ENCODE measurements at regions not wholly inside any gene's neighbourhood (a gene's known extent, or its start where the extent isn't known, plus 50 kb on each side); places are given as distances from the start of the nearest gene placed in this dataset.

GRCh38 chr14:23793532-23793931 lies 157.4 kb downstream of the DHRS2 start:
- no peaks in the 10 kb centered on the region for H3K27me3 ChIP-seq
- TF ChIP-seq POLR2AphosphoS5 (IDR thresholded peaks at IDR 0.05) (no peak), CTCF (IDR thresholded peaks at IDR 0.05) (no peak), POLR2A (IDR thresholded peaks at IDR 0.05) (no peak)
- intact Hi-C loops (cut with DNase I; ENCODE audit: low total_unique reads), result no loop called here
- no peaks in the 10 kb centered on the region for H3K9me3 ChIP-seq
- H3K36me3 ChIP-seq, result no peaks in the 10 kb centered on the region
- DNase-seq (ENCODE audit: low spot score in 2 of 2), result no peak
- no peaks in the 10 kb centered on the region for H3K4me1 ChIP-seq
- H3K4me3 ChIP-seq, result no peak overlapping the region
- no peak overlapping the region for H3K27ac ChIP-seq

GRCh38 chr14:23800811-23801210 lies 152.8 kb upstream of the DHRS4 start:
- H3K4me3 ChIP-seq, result no peak overlapping the region
- no peak overlapping the region for H3K27ac ChIP-seq
- no peak for DNase-seq (ENCODE audit: low spot score in 2 of 2)
- no peaks in the 10 kb centered on the region for H3K27me3 ChIP-seq
- no peaks in the 10 kb centered on the region for H3K36me3 ChIP-seq
- intact Hi-C loops (cut with DNase I; ENCODE audit: low total_unique reads), result no loop called here
- TF ChIP-seq CTCF (IDR thresholded peaks at IDR 0.05), result no peak
- no peak for TF ChIP-seq POLR2A (IDR thresholded peaks at IDR 0.05)
- TF ChIP-seq POLR2AphosphoS5 (IDR thresholded peaks at IDR 0.05), result no peak
- H3K4me1 ChIP-seq, result no peaks in the 10 kb centered on the region
- peaks cover 0 to 12% of the 10 kb centered on the region in 2 donors for H3K9me3 ChIP-seq

- no peak overlapping the region for H3K27ac ChIP-seq
- intact Hi-C loops (cut with DNase I; ENCODE audit: low total_unique reads), result no loop called here
- peaks cover 0 to 19% of the 10 kb centered on the region in 2 donors for H3K9me3 ChIP-seq
- H3K27me3 ChIP-seq, result no peaks in the 10 kb centered on the region
- no peaks in the 10 kb centered on the region for H3K36me3 ChIP-seq
- no peak overlapping the region for H3K4me3 ChIP-seq
- no peak for TF ChIP-seq POLR2A (IDR thresholded peaks at IDR 0.05)
- TF ChIP-seq POLR2AphosphoS5 (IDR thresholded peaks at IDR 0.05), result no peak
- TF ChIP-seq CTCF (IDR thresholded peaks at IDR 0.05), result no peak
- no peak for DNase-seq (ENCODE audit: low spot score in 2 of 2)
- H3K4me1 ChIP-seq, result no peaks in the 10 kb centered on the region
Observed at GRCh38 chr14:23801766-23802165, 151.8 kb upstream of the DHRS4 start.

GRCh38 chr14:23804817-23805216 lies 148.8 kb upstream of the DHRS4 start:
- no peaks in the 10 kb centered on the region for H3K27me3 ChIP-seq
- H3K4me1 ChIP-seq, result no peaks in the 10 kb centered on the region
- TF ChIP-seq POLR2AphosphoS5 (IDR thresholded peaks at IDR 0.05), result no peak
- no peak for TF ChIP-seq CTCF (IDR thresholded peaks at IDR 0.05)
- no peak for TF ChIP-seq POLR2A (IDR thresholded peaks at IDR 0.05)
- intact Hi-C loops (cut with DNase I; ENCODE audit: low total_unique reads), result no loop called here
- no peak for DNase-seq (ENCODE audit: low spot score in 2 of 2)
- no peak overlapping the region for H3K27ac ChIP-seq
- no peaks in the 10 kb centered on the region for H3K36me3 ChIP-seq
- peaks cover 0 to 19% of the 10 kb centered on the region in 2 donors for H3K9me3 ChIP-seq
- H3K4me3 ChIP-seq, result no peak overlapping the region

- no peaks in the 10 kb centered on the region for H3K27me3 ChIP-seq
- TF ChIP-seq CTCF (IDR thresholded peaks at IDR 0.05) (no peak), POLR2A (IDR thresholded peaks at IDR 0.05) (no peak), POLR2AphosphoS5 (IDR thresholded peaks at IDR 0.05) (no peak)
- no peaks in the 10 kb centered on the region for H3K4me1 ChIP-seq
- H3K27ac ChIP-seq, result no peak overlapping the region
- DNase-seq (ENCODE audit: low spot score in 2 of 2), result no peak
- H3K9me3 ChIP-seq, result peaks cover 0 to 19% of the 10 kb centered on the region in 2 donors
- no peak overlapping the region for H3K4me3 ChIP-seq
- intact Hi-C loops (cut with DNase I; ENCODE audit: low total_unique reads), result no loop called here
- no peaks in the 10 kb centered on the region for H3K36me3 ChIP-seq
Observed at GRCh38 chr14:23805761-23806160, 147.8 kb upstream of the DHRS4 start.
